Naive thymus-derived CD4-positive, alpha-beta T cell (primary cell): ENCODE measurements at regions not wholly inside any gene's neighbourhood (a gene's known extent, or its start where the extent isn't known, plus 50 kb on each side); places are given as distances from the start of the nearest gene placed in this dataset.

Experiments
- ATAC-seq: fragments of 150-1000 bp; cut with Tn5 transposase; 2 replicates; pipeline ENCODE4 v1.10.0; 2021; ENCODE audit warnings: mild to moderate bottlenecking, moderate library complexity
- CTCF ChIA-PET: fragments of 350-600 bp; sonication (Branson Sonifier 250); formaldehyde crosslinking; loops from one replicate; lab custom pipeline; 2021; ENCODE audit warnings: antibody characterized with exemption; lab: Charles Lee
- POLR2A ChIA-PET: fragments of 350-600 bp; sonication (Branson Sonifier 250); formaldehyde crosslinking; loops from one replicate; lab custom pipeline; 2021; ENCODE audit warnings: antibody characterized with exemption, inconsistent platforms; lab: Charles Lee
- DNase-seq, 9 donors: peaks; one replicate each; pipeline versions ENCODE4 v3.0.0 to v3.0.0-alpha.2; 2020 to 2022; ENCODE audit warnings: mixed read lengths in 1 of 9
- H3K27ac ChIP-seq: one replicate; pipeline ENCODE4 v1.7.0; 2013; ENCODE audit warnings: mild to moderate bottlenecking, low read depth, low read length, moderate library complexity
- H3K27me3 ChIP-seq, 2 donors: one replicate each; pipeline ENCODE4 v1.7.0; 2013; ENCODE audit warnings: low read length in 2 of 2, mild to moderate bottlenecking in 2 of 2, moderate library complexity in 2 of 2; ENCODE audit not compliant: control insufficient read depth in 2 of 2, insufficient read depth in 2 of 2
- H3K36me3 ChIP-seq, 3 experiments: 1 replicate in 2 of 3; 2 replicates in 1 of 3; pipeline ENCODE4 v1.7.0; 2013; ENCODE audit warnings: low read length in 3 of 3, mild to moderate bottlenecking in 3 of 3, moderate library complexity in 1 of 3; ENCODE audit not compliant: insufficient read depth in 3 of 3, control insufficient read depth in 2 of 3
- H3K4me1 ChIP-seq, 2 donors: one replicate each; pipeline ENCODE4 v1.7.0; 2013; ENCODE audit warnings: low read length in 2 of 2, mild to moderate bottlenecking in 2 of 2, moderate library complexity in 1 of 2; ENCODE audit not compliant: control insufficient read depth in 2 of 2, insufficient read depth in 2 of 2
- H3K4me3 ChIP-seq: 2 replicates; pipeline ENCODE4 v1.7.0; 2013; ENCODE audit warnings: mild to moderate bottlenecking, low read length
- H3K9me3 ChIP-seq, 3 experiments: 1 replicate in 2 of 3; 2 replicates in 1 of 3; pipeline ENCODE4 v1.7.0; 2013; ENCODE audit warnings: low read length in 3 of 3; ENCODE audit not compliant: control insufficient read depth in 2 of 3
- H3K27ac Mint-ChIP-seq, 9 donors: one replicate each; pipeline ENCODE4 v1.8.0; 2020 to 2022; ENCODE audit warnings: mixed read lengths in 9 of 9, mild to moderate bottlenecking in 8 of 9, moderate library complexity in 5 of 9, inconsistent platforms in 2 of 9
- H3K27me3 Mint-ChIP-seq, 5 donors: one replicate each; pipeline ENCODE4 v1.8.0; 2021 to 2022; ENCODE audit warnings: mixed read lengths in 5 of 5, mild to moderate bottlenecking in 1 of 5
- H3K36me3 Mint-ChIP-seq, 5 donors: one replicate each; pipeline ENCODE4 v1.8.0; 2020 to 2022; ENCODE audit warnings: mixed read lengths in 5 of 5, mild to moderate bottlenecking in 3 of 5, inconsistent platforms in 1 of 5
- H3K4me1 Mint-ChIP-seq, 7 donors: one replicate each; pipeline ENCODE4 v1.8.0; 2020 to 2022; ENCODE audit warnings: mixed read lengths in 7 of 7, mild to moderate bottlenecking in 3 of 7, inconsistent platforms in 1 of 7
- H3K4me3 Mint-ChIP-seq, 10 donors: one replicate each; pipeline ENCODE4 v1.8.0; 2020 to 2022; ENCODE audit warnings: mild to moderate bottlenecking in 10 of 10, mixed read lengths in 10 of 10, moderate library complexity in 6 of 10, inconsistent platforms in 2 of 10
- H3K9me3 Mint-ChIP-seq, 11 donors: one replicate each; pipeline ENCODE4 v1.8.0; 2020 to 2022; ENCODE audit warnings: mixed read lengths in 11 of 11, mild to moderate bottlenecking in 4 of 11, inconsistent platforms in 1 of 11, moderate library complexity in 1 of 11
- intact Hi-C, 2 donors: fragments of 100-400 bp; cut with micrococcal nuclease; formaldehyde crosslinking; loops; one replicate each; pipeline ENCODE4 v1.15.1; 2023

DNA sequence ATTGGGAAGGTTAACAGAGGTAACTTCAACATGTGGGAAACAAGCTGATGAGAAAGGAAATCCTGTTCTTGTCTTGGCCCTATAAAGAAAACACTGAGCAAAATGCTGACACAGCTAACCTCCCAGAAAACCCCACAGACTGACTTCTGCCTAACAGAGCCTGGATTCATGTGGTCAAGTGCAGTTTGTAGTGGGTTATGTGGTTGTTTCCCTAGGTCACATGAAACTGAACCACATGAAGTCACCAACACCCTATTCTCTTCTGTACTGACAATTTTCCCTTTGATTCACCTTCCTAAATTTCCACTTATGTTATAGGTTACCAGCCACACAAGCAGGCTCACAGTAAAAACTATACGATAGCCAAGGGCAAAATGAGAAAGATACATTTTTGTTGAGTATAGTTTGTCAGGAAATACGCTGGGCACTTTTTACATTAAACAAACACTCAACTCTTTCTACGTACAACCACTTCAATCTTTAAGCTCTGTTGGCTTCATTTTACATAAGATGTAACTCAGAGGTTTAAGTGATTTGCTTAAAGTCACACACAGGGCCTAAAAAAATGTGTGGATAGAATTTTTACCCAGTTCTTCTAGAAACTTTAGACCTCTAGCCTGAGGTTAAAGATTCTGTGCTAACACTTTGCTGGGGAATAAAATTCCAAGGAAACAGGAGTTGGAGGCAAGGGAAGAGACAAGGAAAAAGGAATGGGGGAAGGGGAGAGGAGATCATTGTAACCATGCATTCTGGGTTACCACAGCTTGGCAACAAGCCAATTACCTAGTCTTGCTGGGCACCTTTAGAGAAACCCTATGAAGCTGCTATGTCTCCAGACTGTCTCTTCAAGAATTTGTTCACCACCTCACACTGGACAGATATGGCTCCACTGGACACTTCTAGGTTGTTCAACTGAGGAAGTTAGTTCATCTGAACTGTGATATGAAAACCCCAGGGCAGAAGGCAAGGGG lies 601.6 kb upstream of the USP24 start:
- CTCF ChIA-PET, result no interaction called here
- Histone ChIP-seq H3K27me3 (no peaks in the 10 kb centered on the region), H3K9me3 (no peaks in the 10 kb centered on the region), H3K27ac (no peak overlapping the region), H3K4me3 (no peak overlapping the region), H3K4me1 (no peaks in the 10 kb centered on the region), H3K36me3 (no peaks in the 10 kb centered on the region)
- POLR2A ChIA-PET, result no interaction called here
- H3K27ac Mint-ChIP-seq, result no peak overlapping the region
- H3K36me3 Mint-ChIP-seq, result no peaks in the 10 kb centered on the region
- H3K4me3 Mint-ChIP-seq, result no peak overlapping the region
- peaks cover 0 to 6% (median 0%) of the 10 kb centered on the region in 7 donors for H3K4me1 Mint-ChIP-seq
- intact Hi-C loops, result no loop called here
- peaks cover 0 to 8% (median 1%) of the 10 kb centered on the region in 5 donors for H3K27me3 Mint-ChIP-seq
- ATAC-seq, result no peak
- H3K9me3 Mint-ChIP-seq, result peaks cover 0 to 3% (median 0%) of the 10 kb centered on the region in 11 donors
- DNase-seq, result no peak

DNA sequence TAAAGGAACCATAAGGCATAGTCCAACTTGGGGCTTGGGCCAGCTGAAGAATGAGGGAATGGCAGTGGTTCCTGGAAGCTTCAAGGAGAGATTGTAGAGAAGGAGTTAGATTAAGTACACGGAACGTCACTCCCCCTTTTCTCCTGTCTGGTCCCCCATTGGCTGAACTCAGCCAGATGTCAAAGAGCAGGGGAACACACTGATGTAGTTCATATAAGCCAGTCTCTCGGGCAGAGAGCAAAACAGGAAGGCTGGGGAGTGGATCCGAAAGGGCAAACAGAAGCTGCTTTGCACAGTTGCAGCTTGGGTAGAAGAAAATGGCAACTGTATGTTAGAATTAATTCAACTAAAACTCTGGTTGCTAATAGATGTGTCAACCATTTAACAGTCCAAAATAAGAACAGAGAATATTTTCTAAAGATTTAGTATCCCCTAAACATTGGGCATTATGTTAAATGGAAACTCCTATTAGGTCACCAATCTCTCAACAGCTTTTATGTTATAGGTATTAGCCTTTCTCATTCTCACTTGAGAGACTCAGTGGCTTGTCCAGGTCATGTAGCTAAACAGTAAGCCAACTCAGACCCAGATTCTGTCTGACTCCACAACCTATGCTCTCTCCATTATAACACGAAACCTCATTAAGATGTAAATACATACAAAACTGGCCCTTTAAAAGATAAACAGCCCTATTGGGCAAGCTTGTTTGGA lies 600.7 kb upstream of the USP24 start:
- Mint-ChIP-seq H3K4me1 (peaks cover 0 to 6% (median 0%) of the 10 kb centered on the region in 7 donors), H3K27ac (no peak overlapping the region), H3K4me3 (no peak overlapping the region), H3K9me3 (peaks cover 0 to 3% (median 0%) of the 10 kb centered on the region in 11 donors), H3K27me3 (peaks cover 0 to 8% (median 0%) of the 10 kb centered on the region in 5 donors), H3K36me3 (no peaks in the 10 kb centered on the region)
- Histone ChIP-seq H3K27ac (no peak overlapping the region), H3K27me3 (no peaks in the 10 kb centered on the region), H3K36me3 (no peaks in the 10 kb centered on the region), H3K4me1 (no peaks in the 10 kb centered on the region), H3K9me3 (no peaks in the 10 kb centered on the region), H3K4me3 (no peak overlapping the region)
- ATAC-seq, result no peak
- CTCF ChIA-PET, result no interaction called here
- DNase-seq, result no peak
- intact Hi-C loops, result no loop called here
- POLR2A ChIA-PET, result no interaction called here

DNA sequence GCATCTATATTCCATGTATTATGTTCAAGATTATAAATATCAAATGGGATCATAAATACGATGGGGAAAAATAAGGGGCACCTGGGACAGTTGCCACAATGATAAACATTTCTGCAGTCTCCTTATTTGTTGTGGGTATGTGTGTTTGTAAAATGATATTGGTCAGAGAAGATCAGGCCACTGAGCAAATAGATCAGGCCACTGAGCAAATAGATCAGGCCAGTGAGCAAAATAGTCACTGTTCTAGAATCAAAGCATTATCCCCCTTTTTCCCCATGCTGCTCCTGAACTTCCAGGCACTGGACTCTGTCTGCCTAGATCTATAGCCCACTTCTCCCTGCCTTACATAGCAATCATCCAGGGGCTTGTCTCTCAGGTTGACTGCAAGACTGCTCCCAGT lies 599.8 kb upstream of the USP24 start:
- ATAC-seq (no peak), DNase-seq (no peak)
- ChIA-PET CTCF (no interaction called here), POLR2A (no interaction called here)
- H3K4me3 Mint-ChIP-seq, result no peak overlapping the region
- Histone ChIP-seq H3K9me3 (no peaks in the 10 kb centered on the region), H3K27me3 (no peaks in the 10 kb centered on the region), H3K4me1 (no peaks in the 10 kb centered on the region), H3K36me3 (no peaks in the 10 kb centered on the region), H3K27ac (no peak overlapping the region), H3K4me3 (no peak overlapping the region)
- peaks cover 0 to 3% (median 0%) of the 10 kb centered on the region in 11 donors for H3K9me3 Mint-ChIP-seq
- H3K27ac Mint-ChIP-seq, result no peak overlapping the region
- H3K27me3 Mint-ChIP-seq, result peaks cover 0 to 8% (median 0%) of the 10 kb centered on the region in 5 donors
- H3K36me3 Mint-ChIP-seq, result no peaks in the 10 kb centered on the region
- H3K4me1 Mint-ChIP-seq, result peaks cover 0 to 6% (median 0%) of the 10 kb centered on the region in 7 donors
- intact Hi-C loops, result no loop called here

DNA sequence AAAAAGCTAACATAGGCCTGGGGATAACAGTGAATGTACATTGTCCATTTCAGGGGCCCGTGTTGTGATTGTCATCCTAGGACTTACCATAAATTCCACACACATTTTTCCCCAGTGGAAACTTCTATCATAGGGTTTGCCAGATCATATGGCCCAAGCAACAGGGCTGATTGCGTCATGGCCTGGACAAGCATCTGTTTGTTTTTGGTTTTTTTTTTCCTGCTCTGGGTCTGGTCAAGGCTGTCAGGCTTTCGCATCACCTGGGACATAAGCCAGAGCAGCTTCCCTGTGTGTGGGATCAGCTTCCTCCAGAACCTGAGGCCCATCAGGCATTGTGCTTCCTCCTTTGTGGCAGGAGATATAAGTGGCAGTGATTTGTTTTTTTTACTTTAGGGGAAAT lies 598.5 kb upstream of the USP24 start:
- H3K4me1 ChIP-seq, result no peaks in the 10 kb centered on the region
- H3K9me3 ChIP-seq, result no peaks in the 10 kb centered on the region
- Mint-ChIP-seq H3K36me3 (no peaks in the 10 kb centered on the region), H3K9me3 (peaks cover 0 to 6% (median 0%) of the 10 kb centered on the region in 11 donors), H3K4me3 (no peak overlapping the region), H3K27ac (no peak overlapping the region), H3K4me1 (peaks cover 0 to 6% (median 0%) of the 10 kb centered on the region in 7 donors), H3K27me3 (peaks cover 0 to 8% (median 0%) of the 10 kb centered on the region in 5 donors)
- ChIA-PET POLR2A (no interaction called here), CTCF (no interaction called here)
- intact Hi-C loops, result no loop called here
- no peak for ATAC-seq
- H3K27ac ChIP-seq, result no peak overlapping the region
- no peaks in the 10 kb centered on the region for H3K27me3 ChIP-seq
- DNase-seq, result no peak
- H3K36me3 ChIP-seq, result no peaks in the 10 kb centered on the region
- H3K4me3 ChIP-seq, result no peak overlapping the region

DNA sequence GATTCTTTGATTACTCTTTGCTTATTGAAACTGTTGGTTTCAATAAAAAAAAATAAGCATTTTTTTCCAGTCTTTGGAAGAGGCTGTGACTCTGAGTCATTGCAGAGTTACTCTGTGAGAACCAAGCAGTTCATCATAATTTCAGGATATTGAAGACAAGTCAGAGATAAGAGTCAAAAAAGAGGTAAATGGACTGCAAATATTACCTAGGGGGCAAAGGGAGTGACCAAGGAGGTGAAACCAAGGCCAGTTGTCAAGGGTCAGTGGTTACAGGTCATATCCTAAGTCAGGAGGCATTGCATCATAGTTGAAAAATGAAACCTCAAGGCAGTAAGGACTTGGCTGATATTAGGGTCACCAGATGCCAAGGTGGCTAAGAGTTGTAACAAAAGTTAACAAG lies 597.1 kb upstream of the USP24 start:
- Histone ChIP-seq H3K27me3 (no peaks in the 10 kb centered on the region), H3K4me3 (no peak overlapping the region), H3K4me1 (no peaks in the 10 kb centered on the region), H3K27ac (no peak overlapping the region), H3K36me3 (no peaks in the 10 kb centered on the region), H3K9me3 (no peaks in the 10 kb centered on the region)
- H3K4me3 Mint-ChIP-seq, result no peak overlapping the region
- H3K9me3 Mint-ChIP-seq, result peaks cover 0 to 11% (median 2%) of the 10 kb centered on the region in 11 donors
- no peak for DNase-seq
- no peaks in the 10 kb centered on the region for H3K36me3 Mint-ChIP-seq
- intact Hi-C loops, result no loop called here
- peaks cover 0 to 8% (median 0%) of the 10 kb centered on the region in 5 donors for H3K27me3 Mint-ChIP-seq
- ChIA-PET CTCF (no interaction called here), POLR2A (no interaction called here)
- no peak for ATAC-seq
- peaks cover 0 to 6% (median 0%) of the 10 kb centered on the region in 7 donors for H3K4me1 Mint-ChIP-seq
- no peak overlapping the region for H3K27ac Mint-ChIP-seq

DNA sequence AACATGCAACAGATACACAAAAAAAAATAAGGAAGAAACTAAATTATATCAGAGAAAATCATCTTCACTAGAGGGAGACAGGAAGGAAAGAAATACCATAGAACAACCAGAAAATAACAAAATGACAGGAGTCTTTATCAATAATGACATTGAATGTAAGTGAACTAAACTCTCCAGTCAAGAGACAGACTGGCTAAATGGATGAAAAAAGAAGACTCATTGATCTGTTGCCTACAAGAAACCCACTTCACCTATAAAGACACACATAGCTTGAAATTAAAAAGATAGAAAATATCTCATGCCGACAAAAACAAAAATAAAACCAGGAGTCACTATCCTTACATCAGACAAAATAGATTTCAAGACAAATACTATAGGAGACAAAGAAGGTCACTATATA lies 593.1 kb upstream of the USP24 start:
- no peak overlapping the region for H3K4me3 Mint-ChIP-seq
- intact Hi-C loops, result no loop called here

More for the DNA sequence above, 593.1 kb upstream of the USP24 start:
- H3K27ac ChIP-seq, result no peak overlapping the region
- H3K27me3 ChIP-seq, result no peaks in the 10 kb centered on the region
- no peak overlapping the region for H3K4me3 ChIP-seq
- ChIA-PET POLR2A (no interaction called here), CTCF (no interaction called here)
- peaks cover 0 to 14% (median 7%) of the 10 kb centered on the region in 5 donors for H3K27me3 Mint-ChIP-seq
- DNase-seq, result no peak
- H3K36me3 Mint-ChIP-seq, result peaks cover 0 to 4% (median 0%) of the 10 kb centered on the region in 5 donors
- no peaks in the 10 kb centered on the region for H3K36me3 ChIP-seq
- H3K4me1 ChIP-seq, result no peaks in the 10 kb centered on the region
- peaks cover 0 to 23% (median 5%) of the 10 kb centered on the region in 11 donors for H3K9me3 Mint-ChIP-seq
- H3K4me1 Mint-ChIP-seq, result no peaks in the 10 kb centered on the region
- H3K27ac Mint-ChIP-seq, result no peak overlapping the region
- no peak for ATAC-seq
- H3K9me3 ChIP-seq, result no peaks in the 10 kb centered on the region
